Tibial nerve (tissue), 4 donors: ENCODE measurements at regions not wholly inside any gene's neighbourhood (a gene's known extent, or its start where the extent isn't known, plus 50 kb on each side); places are given as distances from the start of the nearest gene placed in this dataset.

Source experiments
- DNase-seq, 2 donors: peaks; one replicate each; pipeline ENCODE4 v3.0.0-alpha.2; 2019; ENCODE audit warnings: low spot score in 2 of 2
- H3K27ac ChIP-seq, 4 donors: fragments of 200-600 bp; sonication (generic) in 3 of 4; one replicate each; pipeline ENCODE4 v1.5.1; 2017 to 2019; ENCODE audit warnings: mild to moderate bottlenecking in 1 of 4
- H3K27me3 ChIP-seq, 2 donors: fragments of 200-600 bp; sonication (generic) in 1 of 2; one replicate each; pipeline versions ENCODE4 v1.5.1 to v1.6.0; 2017 to 2019
- H3K36me3 ChIP-seq, 3 donors: fragments of 200-600 bp; sonication (generic); one replicate each; pipeline ENCODE4 v1.5.1; 2018 to 2019
- H3K4me1 ChIP-seq, 4 donors: fragments of 200-600 bp; sonication (generic) in 3 of 4; one replicate each; pipeline ENCODE4 v1.5.1; 2017 to 2019
- H3K4me3 ChIP-seq, 4 donors: fragments of 200-600 bp; sonication (generic) in 3 of 4; one replicate each; pipeline ENCODE4 v1.5.1; 2017 to 2019; ENCODE audit warnings: mild to moderate bottlenecking in 1 of 4, moderate library complexity in 1 of 4
- H3K9me3 ChIP-seq, 4 donors: fragments of 200-600 bp; sonication (generic) in 3 of 4; one replicate each; pipeline ENCODE4 v1.5.1; 2017 to 2019
- EP300 ChIP-seq, 2 donors: sonication (generic); formaldehyde crosslinking; IDR thresholded peaks; one replicate each; pipeline ENCODE4 v1.6.1; 2017; ENCODE audit warnings: antibody characterized with exemption in 2 of 2, mild to moderate bottlenecking in 1 of 2
- POLR2A ChIP-seq, 2 donors: fragments of 450-650 bp; IDR thresholded peaks; one replicate each; pipeline ENCODE4 v1.6.1; 2017; ENCODE audit warnings: antibody characterized with exemption in 2 of 2, mild to moderate bottlenecking in 2 of 2, moderate library complexity in 2 of 2
- WGBS, 2 donors: methylation state at CpG; one replicate each; pipeline ENCODE4 v1.1.5; 2018; 5-methylcytosine and 5-hydroxymethylcytosine counted together
- TF ChIP-seq, protein P1 (sequence below), 5 experiments: fragments of 200-600 bp in 3 of 5; fragments of 450-650 bp in 2 of 5; sonication (generic) in 3 of 5; IDR thresholded peaks; one replicate each; pipeline ENCODE4 v1.5.1; 2016 to 2019; ENCODE audit warnings: antibody characterized with exemption in 5 of 5, mild to moderate bottlenecking in 3 of 5, moderate library complexity in 2 of 5

DNA sequence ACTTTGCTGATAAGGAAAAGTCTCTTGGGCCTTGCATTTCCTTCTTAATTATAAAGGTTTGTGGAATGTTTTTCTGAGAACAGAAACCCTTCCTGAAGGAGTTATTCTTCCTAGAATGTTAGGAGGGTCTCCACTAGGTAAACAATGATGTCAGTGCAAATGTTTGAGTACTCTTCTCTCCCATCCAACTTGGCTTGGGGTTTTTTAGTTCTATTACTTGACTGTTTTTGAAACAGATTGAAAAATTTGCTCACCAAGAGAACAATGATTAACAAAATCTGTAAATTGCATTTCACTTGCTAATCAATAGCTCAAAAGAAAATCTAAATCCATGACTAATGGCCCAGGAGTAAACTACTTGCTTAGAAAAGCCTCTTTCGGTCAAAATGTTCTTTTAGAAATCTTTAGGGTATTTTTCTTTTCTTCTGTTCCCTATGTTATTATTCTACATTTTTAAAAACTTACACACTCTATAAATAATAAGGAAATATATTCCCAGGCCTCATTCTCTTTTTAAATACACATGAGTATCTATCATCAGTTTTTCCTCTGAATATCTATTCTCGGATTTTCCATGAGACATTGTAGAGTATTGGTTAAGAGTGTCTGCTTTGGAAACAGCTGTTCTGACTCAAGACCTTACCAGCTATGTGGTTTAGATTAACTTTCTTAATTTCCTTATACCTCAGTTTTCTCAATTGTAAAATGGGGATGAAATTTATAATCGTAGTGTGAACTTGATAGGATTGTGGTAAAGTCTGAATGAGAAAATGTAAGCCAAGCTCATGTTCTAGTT, 234.2 kb upstream of the CITED2 start:
- TF ChIP-seq, protein P1, sequence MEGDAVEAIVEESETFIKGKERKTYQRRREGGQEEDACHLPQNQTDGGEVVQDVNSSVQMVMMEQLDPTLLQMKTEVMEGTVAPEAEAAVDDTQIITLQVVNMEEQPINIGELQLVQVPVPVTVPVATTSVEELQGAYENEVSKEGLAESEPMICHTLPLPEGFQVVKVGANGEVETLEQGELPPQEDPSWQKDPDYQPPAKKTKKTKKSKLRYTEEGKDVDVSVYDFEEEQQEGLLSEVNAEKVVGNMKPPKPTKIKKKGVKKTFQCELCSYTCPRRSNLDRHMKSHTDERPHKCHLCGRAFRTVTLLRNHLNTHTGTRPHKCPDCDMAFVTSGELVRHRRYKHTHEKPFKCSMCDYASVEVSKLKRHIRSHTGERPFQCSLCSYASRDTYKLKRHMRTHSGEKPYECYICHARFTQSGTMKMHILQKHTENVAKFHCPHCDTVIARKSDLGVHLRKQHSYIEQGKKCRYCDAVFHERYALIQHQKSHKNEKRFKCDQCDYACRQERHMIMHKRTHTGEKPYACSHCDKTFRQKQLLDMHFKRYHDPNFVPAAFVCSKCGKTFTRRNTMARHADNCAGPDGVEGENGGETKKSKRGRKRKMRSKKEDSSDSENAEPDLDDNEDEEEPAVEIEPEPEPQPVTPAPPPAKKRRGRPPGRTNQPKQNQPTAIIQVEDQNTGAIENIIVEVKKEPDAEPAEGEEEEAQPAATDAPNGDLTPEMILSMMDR (IDR thresholded peaks at IDR 0.05), result no peak
- TF ChIP-seq POLR2A (IDR thresholded peaks at IDR 0.05), result no peak
- TF ChIP-seq EP300 (IDR thresholded peaks at IDR 0.05), result no peak
- Histone ChIP-seq H3K9me3 (peaks cover 0 to 5% (median 0%) of the 10 kb centered on the region in 4 donors), H3K27me3 (no peaks in the 10 kb centered on the region), H3K36me3 (no peaks in the 10 kb centered on the region), H3K27ac (no peak overlapping the region), H3K4me1 (peaks cover 0 to 7% (median 0%) of the 10 kb centered on the region in 4 donors), H3K4me3 (no peak overlapping the region)
- WGBS, 2 donors, result 92 to 93% methylated on average over 3 of the region's 3 CpGs
- DNase-seq, result no peak

DNA sequence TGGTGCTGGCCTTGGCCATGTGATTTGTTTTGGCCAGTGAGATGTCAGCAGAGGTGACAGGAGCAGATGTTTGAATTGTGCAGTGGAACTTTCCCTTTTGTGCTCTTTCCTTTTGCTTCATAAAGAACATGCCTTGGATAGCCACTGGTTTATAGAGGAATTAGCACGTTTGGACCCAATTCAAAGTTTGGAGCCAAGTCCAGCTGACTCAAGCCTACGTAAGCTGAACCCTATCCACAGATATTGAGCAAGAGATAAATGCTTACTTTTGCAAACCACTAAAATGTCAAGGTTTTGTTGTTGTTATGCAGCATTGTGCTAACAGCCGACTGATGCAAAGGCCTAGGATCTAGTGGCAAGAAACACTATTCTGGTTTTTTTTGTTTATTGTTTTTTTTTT, 230.9 kb upstream of the CITED2 start:
- Histone ChIP-seq H3K27me3 (no peaks in the 10 kb centered on the region), H3K36me3 (no peaks in the 10 kb centered on the region), H3K4me3 (no peak overlapping the region), H3K9me3 (peaks cover 0 to 5% (median 0%) of the 10 kb centered on the region in 4 donors), H3K4me1 (peaks cover 0 to 7% (median 0%) of the 10 kb centered on the region in 4 donors), H3K27ac (no peak overlapping the region)
- TF ChIP-seq EP300 (IDR thresholded peaks at IDR 0.05) (peak; percentile 23 to 56), POLR2A (IDR thresholded peaks at IDR 0.05) (no peak)
- TF ChIP-seq, protein P1 (IDR thresholded peaks at IDR 0.05), result no peak
- peak in 1 of 2 donors; percentile 19 for DNase-seq
- WGBS, 2 donors, result 75 to 78% methylated on average over 3 of the region's 3 CpGs

DNA sequence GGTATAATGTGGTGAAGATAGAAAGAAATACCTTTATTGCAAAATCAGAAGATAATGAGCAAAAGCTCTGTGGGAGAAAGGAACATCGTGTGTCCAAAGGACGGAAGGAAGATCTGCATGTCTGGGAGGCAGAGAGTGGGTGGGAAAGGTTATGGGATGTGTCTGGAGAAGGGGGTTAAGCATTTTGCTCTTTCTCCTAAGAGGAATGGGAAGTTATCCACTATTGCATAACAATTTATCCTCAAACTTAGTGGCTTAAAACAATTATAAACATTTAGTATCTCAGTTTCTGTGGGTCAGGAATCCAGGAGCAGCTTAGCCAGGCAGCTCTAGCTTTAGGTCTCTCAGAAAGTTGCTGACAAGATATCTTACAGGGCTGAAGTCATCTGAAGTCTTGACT, 229.1 kb upstream of the CITED2 start:
- WGBS, 2 donors, result 54 to 66% methylated on average over 2 of the region's 2 CpGs
- Histone ChIP-seq H3K4me1 (peaks cover 0 to 11% (median 1%) of the 10 kb centered on the region in 4 donors), H3K36me3 (no peaks in the 10 kb centered on the region), H3K4me3 (no peak overlapping the region), H3K27ac (no peak overlapping the region), H3K9me3 (peaks cover 0 to 5% (median 0%) of the 10 kb centered on the region in 4 donors), H3K27me3 (no peaks in the 10 kb centered on the region)
- TF ChIP-seq EP300 (IDR thresholded peaks at IDR 0.05), result no peak
- TF ChIP-seq POLR2A (IDR thresholded peaks at IDR 0.05), result no peak
- TF ChIP-seq, protein P1 (IDR thresholded peaks at IDR 0.05), result no peak
- DNase-seq, result no peak

- H3K36me3 ChIP-seq, result no peaks in the 10 kb centered on the region
- no peak for DNase-seq
- TF ChIP-seq EP300 (IDR thresholded peaks at IDR 0.05) (no peak), POLR2A (IDR thresholded peaks at IDR 0.05) (no peak)
- TF ChIP-seq, protein P1 (IDR thresholded peaks at IDR 0.05), result no peak
- 82 to 89% methylated on average over 2 of the region's 2 CpGs for WGBS, 2 donors
- no peak overlapping the region for H3K4me3 ChIP-seq
- H3K4me1 ChIP-seq, result peaks cover 0 to 18% (median 5%) of the 10 kb centered on the region in 4 donors
- H3K27me3 ChIP-seq, result no peaks in the 10 kb centered on the region
- H3K27ac ChIP-seq, result no peak overlapping the region
- H3K9me3 ChIP-seq, result peaks cover 0 to 5% (median 0%) of the 10 kb centered on the region in 4 donors
Measured at GRCh38 chr6:139602577-139602976, 228.1 kb upstream of the CITED2 start.

DNA sequence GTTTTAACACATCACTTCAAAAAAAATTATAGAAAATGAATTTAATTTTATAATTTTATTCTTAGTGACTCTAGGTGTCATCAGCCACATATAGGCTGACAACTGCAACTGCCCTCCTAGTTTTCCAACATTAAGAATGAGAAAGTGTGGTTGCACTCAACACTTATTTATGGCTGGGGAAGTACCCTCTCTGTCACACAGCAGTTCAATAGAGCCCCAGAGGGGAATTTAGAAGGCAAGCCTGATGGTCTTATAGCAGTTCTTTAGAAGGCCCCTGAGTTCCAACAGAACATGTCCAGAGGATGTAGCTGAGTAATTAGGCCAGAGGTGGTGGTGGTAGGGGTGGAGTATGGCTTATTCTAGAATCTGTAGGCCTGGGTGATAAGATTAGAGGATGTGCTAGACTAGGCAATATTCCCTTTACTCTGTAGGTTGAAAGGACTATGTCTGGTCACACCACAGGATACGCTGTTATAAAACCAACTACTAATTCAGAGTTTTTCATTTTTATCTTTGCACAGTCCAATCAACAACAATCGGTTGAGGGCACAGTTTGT, 226.5 kb upstream of the CITED2 start:
- H3K27me3 ChIP-seq, result no peaks in the 10 kb centered on the region
- no peak overlapping the region for H3K4me3 ChIP-seq
- H3K27ac ChIP-seq, result no peak overlapping the region
- no peak for TF ChIP-seq POLR2A (IDR thresholded peaks at IDR 0.05)
- TF ChIP-seq, protein P1 (IDR thresholded peaks at IDR 0.05), result no peak
- TF ChIP-seq EP300 (IDR thresholded peaks at IDR 0.05), result no peak
- peaks cover 0 to 22% (median 7%) of the 10 kb centered on the region in 4 donors for H3K4me1 ChIP-seq
- DNase-seq, result no peak
- no peaks in the 10 kb centered on the region for H3K36me3 ChIP-seq
- 93 to 95% methylated on average over 2 of the region's 2 CpGs for WGBS, 2 donors
- H3K9me3 ChIP-seq, result peaks cover 0 to 5% (median 0%) of the 10 kb centered on the region in 4 donors
